KMS-11 (cell line): ENCODE measurements at regions not wholly inside any gene's neighbourhood (a gene's known extent, or its start where the extent isn't known, plus 50 kb on each side); places are given as distances from the start of the nearest gene placed in this dataset.
"Not testable (repeated sequence)": the region's sequence is repeated elsewhere in the genome, so short reads cannot be mapped to it uniquely, and the experiment has no call there.

Source experiments
- H2AFZ ChIP-seq: fragments of 200-600 bp; sonication (generic); 2 replicates; pipeline ENCODE4 v1.6.1; 2016; ENCODE audit warnings: antibody characterized with exemption, mixed run types, low read depth
- H3K27ac ChIP-seq: fragments of 200-600 bp; sonication (generic); 2 replicates; pipeline ENCODE4 v1.6.1; 2016; ENCODE audit warnings: mild to moderate bottlenecking, mixed run types
- H3K27me3 ChIP-seq: fragments of 200-600 bp; sonication (generic); 2 replicates; pipeline ENCODE4 v1.6.1; 2017; ENCODE audit warnings: mild to moderate bottlenecking, low read depth, mixed run types, moderate library complexity; ENCODE audit not compliant: insufficient read depth
- H3K36me3 ChIP-seq: fragments of 200-600 bp; sonication (generic); 2 replicates; pipeline ENCODE4 v1.6.1; 2017; ENCODE audit warnings: mild to moderate bottlenecking, mixed run types; ENCODE audit not compliant: insufficient read depth
- H3K4me1 ChIP-seq: fragments of 200-600 bp; sonication (generic); 2 replicates; pipeline ENCODE4 v1.6.1; 2016; ENCODE audit warnings: mild to moderate bottlenecking, low read depth, mixed run types; ENCODE audit not compliant: poor library complexity, severe bottlenecking
- H3K4me2 ChIP-seq: fragments of 200-600 bp; sonication (generic); 2 replicates; pipeline ENCODE4 v1.7.0; 2016; ENCODE audit warnings: mild to moderate bottlenecking, mixed run types
- H3K4me3 ChIP-seq: fragments of 200-600 bp; sonication (generic); IDR thresholded peaks from 2 replicates; pipeline ENCODE4 v1.6.1; 2017; ENCODE audit warnings: low read depth, low read length, mixed read lengths; ENCODE audit not compliant: insufficient read depth
- H3K79me2 ChIP-seq: fragments of 200-600 bp; sonication (generic); 2 replicates; pipeline ENCODE4 v1.6.1; 2016; ENCODE audit warnings: low read depth, mixed run types; ENCODE audit not compliant: insufficient read depth
- H3K9ac ChIP-seq: fragments of 200-600 bp; sonication (generic); 2 replicates; pipeline ENCODE4 v1.6.1; 2016; ENCODE audit warnings: mild to moderate bottlenecking, mixed run types
- H4K20me1 ChIP-seq: fragments of 200-600 bp; sonication (generic); 2 replicates; pipeline ENCODE4 v1.6.1; 2016; ENCODE audit warnings: mild to moderate bottlenecking, mixed run types; ENCODE audit not compliant: insufficient read depth
- TF ChIP-seq, protein P1 (sequence below): fragments of 200-600 bp; sonication (generic); conservative IDR thresholded peaks from 2 replicates; pipeline ENCODE4 v1.6.1; 2017; ENCODE audit warnings: low read depth, mild to moderate bottlenecking, antibody characterized with exemption, low read length, moderate library complexity, mixed read lengths

DNA sequence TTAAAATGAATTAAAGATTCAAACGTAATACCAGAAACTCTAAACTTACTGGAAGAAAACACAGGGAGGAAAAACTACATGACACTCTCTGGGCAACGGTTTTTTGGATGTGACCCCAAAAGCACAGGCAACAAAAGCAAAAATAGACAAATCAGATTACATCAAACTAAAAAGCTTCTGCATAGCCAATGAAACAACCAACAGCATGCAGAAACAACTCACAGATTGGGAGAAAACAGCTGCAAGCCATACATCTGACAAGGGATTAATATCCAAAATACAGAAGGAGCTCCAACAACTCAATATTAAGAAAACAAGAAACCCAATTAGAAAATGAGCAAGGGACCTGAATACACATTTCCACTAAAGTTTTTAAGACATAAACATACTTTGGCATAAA, 69.2 kb upstream of the ALOX12 start:
- Histone ChIP-seq H3K27me3 (no peaks in the 10 kb centered on the region), H2AFZ (no peak overlapping the region), H3K79me2 (no peaks in the 10 kb centered on the region), H3K4me1 (peaks cover 5% of the 10 kb centered on the region), H3K27ac (no peak overlapping the region), H3K4me3 (no peak overlapping the region), H4K20me1 (no peaks in the 10 kb centered on the region), H3K9ac (no peak overlapping the region), H3K36me3 (no peaks in the 10 kb centered on the region), H3K4me2 (no peak overlapping the region)
- TF ChIP-seq, protein P1, sequence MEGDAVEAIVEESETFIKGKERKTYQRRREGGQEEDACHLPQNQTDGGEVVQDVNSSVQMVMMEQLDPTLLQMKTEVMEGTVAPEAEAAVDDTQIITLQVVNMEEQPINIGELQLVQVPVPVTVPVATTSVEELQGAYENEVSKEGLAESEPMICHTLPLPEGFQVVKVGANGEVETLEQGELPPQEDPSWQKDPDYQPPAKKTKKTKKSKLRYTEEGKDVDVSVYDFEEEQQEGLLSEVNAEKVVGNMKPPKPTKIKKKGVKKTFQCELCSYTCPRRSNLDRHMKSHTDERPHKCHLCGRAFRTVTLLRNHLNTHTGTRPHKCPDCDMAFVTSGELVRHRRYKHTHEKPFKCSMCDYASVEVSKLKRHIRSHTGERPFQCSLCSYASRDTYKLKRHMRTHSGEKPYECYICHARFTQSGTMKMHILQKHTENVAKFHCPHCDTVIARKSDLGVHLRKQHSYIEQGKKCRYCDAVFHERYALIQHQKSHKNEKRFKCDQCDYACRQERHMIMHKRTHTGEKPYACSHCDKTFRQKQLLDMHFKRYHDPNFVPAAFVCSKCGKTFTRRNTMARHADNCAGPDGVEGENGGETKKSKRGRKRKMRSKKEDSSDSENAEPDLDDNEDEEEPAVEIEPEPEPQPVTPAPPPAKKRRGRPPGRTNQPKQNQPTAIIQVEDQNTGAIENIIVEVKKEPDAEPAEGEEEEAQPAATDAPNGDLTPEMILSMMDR, result no peak

DNA sequence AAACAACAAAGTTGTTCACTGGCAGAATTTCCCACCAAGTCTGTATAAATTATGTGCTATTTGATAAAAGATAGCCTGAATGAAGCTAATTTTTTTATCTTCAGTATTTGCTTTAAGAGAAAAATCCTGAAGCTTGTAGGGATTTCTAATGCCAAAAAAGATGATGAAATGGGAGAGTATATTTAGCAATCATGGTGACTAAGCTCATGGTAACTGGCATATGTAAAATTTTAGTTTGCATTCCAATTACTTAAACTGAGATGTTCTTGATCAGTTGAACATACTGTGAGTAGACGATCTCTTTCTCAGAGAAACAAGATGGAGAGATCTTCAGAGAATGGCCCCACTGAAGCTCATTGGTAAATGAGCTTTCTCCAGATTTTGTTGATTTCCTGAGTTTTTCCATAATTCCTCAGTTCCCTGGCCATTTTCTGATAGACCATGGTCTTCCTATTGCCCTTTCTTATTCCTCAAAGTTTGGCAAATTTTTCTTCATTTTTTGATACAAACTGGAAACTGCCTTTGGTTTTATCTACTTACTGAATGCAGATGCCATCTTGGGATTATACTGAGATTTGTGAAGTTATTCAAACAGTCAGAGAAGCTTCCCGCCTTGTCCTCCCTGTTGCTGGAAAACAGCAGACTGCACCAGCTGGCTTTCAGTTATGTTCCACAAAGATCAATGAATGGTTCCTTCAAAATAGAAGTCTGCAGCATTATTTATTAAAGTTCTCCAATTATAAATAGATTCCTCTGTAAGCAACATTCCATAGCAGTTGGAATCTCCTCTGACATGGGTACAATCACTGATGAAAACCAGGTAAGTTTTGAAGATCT, 68.3 kb upstream of the ALOX12 start:
- H3K4me2 ChIP-seq, result no peak overlapping the region
- H3K27ac ChIP-seq, result no peak overlapping the region
- no peak overlapping the region for H2AFZ ChIP-seq
- no peaks in the 10 kb centered on the region for H3K79me2 ChIP-seq
- no peaks in the 10 kb centered on the region for H4K20me1 ChIP-seq
- H3K4me1 ChIP-seq, result peaks cover 5% of the 10 kb centered on the region
- H3K36me3 ChIP-seq, result no peaks in the 10 kb centered on the region
- TF ChIP-seq, protein P1, result no peak
- no peak overlapping the region for H3K4me3 ChIP-seq
- H3K27me3 ChIP-seq, result no peaks in the 10 kb centered on the region
- H3K9ac ChIP-seq, result no peak overlapping the region

DNA sequence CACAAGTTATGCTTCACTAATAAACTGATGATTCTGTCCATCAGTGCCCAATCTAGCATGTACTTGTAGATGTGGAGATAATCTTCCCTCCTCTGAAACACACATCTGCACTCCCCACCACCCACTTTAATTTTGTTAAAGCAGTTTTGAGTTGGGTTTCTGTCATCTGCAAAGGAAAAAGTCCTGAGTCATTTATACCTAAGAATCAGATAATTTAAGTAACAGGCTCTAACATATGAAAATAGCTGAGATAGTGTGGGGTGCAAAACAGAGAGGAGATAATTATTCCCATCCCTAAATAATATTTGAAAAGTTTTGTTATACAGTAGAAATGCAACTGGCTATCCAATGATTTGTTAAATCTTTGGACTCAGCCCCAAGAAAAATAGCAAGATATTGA, 67.7 kb upstream of the ALOX12 start:
- H3K4me2 ChIP-seq, result no peak overlapping the region
- H3K9ac ChIP-seq, result no peak overlapping the region
- no peak overlapping the region for H2AFZ ChIP-seq
- peaks cover 5% of the 10 kb centered on the region for H3K4me1 ChIP-seq
- TF ChIP-seq, protein P1, result no peak
- no peaks in the 10 kb centered on the region for H3K36me3 ChIP-seq
- no peaks in the 10 kb centered on the region for H3K27me3 ChIP-seq
- H3K4me3 ChIP-seq, result no peak overlapping the region
- H4K20me1 ChIP-seq, result no peaks in the 10 kb centered on the region
- H3K27ac ChIP-seq, result no peak overlapping the region
- H3K79me2 ChIP-seq, result no peaks in the 10 kb centered on the region

DNA sequence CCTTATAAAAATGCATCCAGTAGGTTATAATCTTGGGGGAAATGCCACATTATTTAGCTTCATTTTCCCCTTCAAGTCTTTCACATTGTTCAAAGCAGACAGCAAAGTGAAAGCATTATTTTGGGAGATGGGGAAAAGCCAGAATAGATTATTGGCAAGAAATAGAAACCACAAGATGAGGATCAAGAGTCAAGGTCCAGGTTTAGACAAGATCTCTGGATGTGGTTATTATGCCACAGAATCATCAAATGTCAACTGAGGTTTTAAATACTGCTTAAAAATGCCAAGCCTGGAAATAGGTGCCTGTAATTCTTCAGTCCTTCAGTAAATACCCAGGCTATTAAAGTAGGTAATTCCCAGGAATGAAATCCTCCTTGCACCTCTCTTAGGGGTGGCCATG, 65.1 kb upstream of the ALOX12 start:
- Histone ChIP-seq H3K27ac (no peak overlapping the region), H3K79me2 (no peaks in the 10 kb centered on the region), H3K4me3 (no peak overlapping the region), H3K4me1 (no peaks in the 10 kb centered on the region), H4K20me1 (no peaks in the 10 kb centered on the region), H3K9ac (no peak overlapping the region), H3K27me3 (no peaks in the 10 kb centered on the region), H2AFZ (no peak overlapping the region), H3K4me2 (no peak overlapping the region), H3K36me3 (no peaks in the 10 kb centered on the region)
- TF ChIP-seq, protein P1, result no peak

DNA sequence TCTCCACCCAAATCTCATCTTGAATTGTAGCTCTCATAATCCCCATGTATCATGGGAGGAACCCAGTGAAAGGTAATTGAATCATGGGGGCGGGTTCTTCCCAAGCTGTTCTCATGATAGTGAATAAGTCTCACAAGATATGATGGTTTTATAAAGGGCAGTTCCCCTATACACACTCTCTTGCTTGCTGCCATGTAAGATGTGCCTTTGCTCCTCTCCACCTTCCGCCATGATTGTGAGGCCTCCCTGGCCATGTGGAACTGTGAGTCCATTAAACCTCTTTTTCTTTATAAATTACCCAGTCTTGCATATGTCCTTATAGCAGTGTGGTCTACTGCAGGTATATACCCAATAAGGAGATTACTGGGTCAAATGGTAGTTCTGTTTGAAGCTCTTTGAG, 61.3 kb upstream of the ALOX12 start:
- H3K4me3 ChIP-seq, H3K4me1 ChIP-seq, H3K27ac ChIP-seq, H3K27me3 ChIP-seq, H3K9ac ChIP-seq, H4K20me1 ChIP-seq, H2AFZ ChIP-seq, H3K79me2 ChIP-seq, H3K36me3 ChIP-seq, H3K4me2 ChIP-seq: not testable (repeated sequence)
